GM23338 (cell line): ENCODE measurements at regions not wholly inside any gene's neighbourhood (a gene's known extent, or its start where the extent isn't known, plus 50 kb on each side); places are given as distances from the start of the nearest gene placed in this dataset.

Experiments used
- CREB1 ChIP-seq: fragments of 250-450 bp; sonication (Bioruptor Pico); IDR thresholded peaks from 2 replicates; pipeline ENCODE4 v1.5.0; 2020; ENCODE audit warnings: low read depth, mild to moderate bottlenecking, moderate library complexity
- EZH2 ChIP-seq: fragments of 200-600 bp; sonication (generic); IDR thresholded peaks from one replicate; pipeline ENCODE4 v1.8.0; 2017; ENCODE audit warnings: antibody characterized with exemption, mild to moderate bottlenecking, low read depth; ENCODE audit not compliant: unreplicated experiment
- EZH2phosphoT487 ChIP-seq: fragments of 200-600 bp; sonication (generic); IDR thresholded peaks from one replicate; pipeline ENCODE4 v1.8.1; 2018; ENCODE audit warnings: antibody characterized with exemption; ENCODE audit not compliant: unreplicated experiment
- NANOG ChIP-seq: IDR thresholded peaks from 2 replicates; pipeline ENCODE4 v1.6.1; 2016; ENCODE audit warnings: antibody characterized with exemption, borderline replicate concordance
- POLR2AphosphoS5 ChIP-seq: IDR thresholded peaks from 2 replicates; pipeline ENCODE4 v1.6.1; 2016; ENCODE audit warnings: antibody characterized with exemption, low read depth
- TF ChIP-seq, protein P1 (sequence below), 2 experiments: fragments of 200-600 bp in 1 of 2; sonication (generic) in 1 of 2; conservative IDR thresholded peaks; 2 replicates each; pipeline versions ENCODE4 v1.5.1 to v1.6.1; 2016 to 2017; ENCODE audit warnings: antibody characterized with exemption in 2 of 2, low read depth in 2 of 2, mild to moderate bottlenecking in 2 of 2, moderate library complexity in 1 of 2
- TF ChIP-seq, protein P2 (sequence below): IDR thresholded peaks from one replicate; pipeline ENCODE4 v1.6.1; 2018; ENCODE audit warnings: antibody characterized with exemption; ENCODE audit not compliant: unreplicated experiment

DNA sequence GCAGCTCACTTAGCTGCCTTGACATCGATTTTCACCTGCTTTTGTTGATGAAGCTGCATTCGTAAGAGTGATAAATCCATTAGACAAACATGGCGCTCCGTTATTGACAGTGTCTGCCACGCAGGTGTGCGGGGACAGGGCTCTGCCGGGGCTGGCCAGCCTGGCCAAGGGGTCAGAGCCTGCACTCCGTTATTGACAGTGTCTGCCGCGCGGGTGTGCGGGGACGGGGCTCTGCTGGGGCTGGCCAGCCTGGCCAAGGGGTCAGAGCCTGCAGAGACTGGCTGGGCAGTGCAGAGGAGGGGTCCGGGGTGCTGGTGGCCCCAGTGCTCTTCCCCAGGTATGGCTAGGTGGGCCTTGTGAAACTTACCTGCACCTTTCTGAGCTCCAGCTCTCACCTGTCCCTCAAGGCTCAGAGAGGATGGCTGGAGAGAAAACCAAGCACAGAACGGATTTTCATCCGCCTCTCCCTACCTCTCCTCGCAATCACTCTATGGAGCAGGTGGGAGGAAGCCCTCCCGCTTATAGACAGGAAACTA, 101.6 kb upstream of the B3GAT1 start:
- TF ChIP-seq POLR2AphosphoS5 (no peak), EZH2 (no peak), EZH2phosphoT487 (no peak), CREB1 (no peak), NANOG (no peak)
- TF ChIP-seq, protein P1, sequence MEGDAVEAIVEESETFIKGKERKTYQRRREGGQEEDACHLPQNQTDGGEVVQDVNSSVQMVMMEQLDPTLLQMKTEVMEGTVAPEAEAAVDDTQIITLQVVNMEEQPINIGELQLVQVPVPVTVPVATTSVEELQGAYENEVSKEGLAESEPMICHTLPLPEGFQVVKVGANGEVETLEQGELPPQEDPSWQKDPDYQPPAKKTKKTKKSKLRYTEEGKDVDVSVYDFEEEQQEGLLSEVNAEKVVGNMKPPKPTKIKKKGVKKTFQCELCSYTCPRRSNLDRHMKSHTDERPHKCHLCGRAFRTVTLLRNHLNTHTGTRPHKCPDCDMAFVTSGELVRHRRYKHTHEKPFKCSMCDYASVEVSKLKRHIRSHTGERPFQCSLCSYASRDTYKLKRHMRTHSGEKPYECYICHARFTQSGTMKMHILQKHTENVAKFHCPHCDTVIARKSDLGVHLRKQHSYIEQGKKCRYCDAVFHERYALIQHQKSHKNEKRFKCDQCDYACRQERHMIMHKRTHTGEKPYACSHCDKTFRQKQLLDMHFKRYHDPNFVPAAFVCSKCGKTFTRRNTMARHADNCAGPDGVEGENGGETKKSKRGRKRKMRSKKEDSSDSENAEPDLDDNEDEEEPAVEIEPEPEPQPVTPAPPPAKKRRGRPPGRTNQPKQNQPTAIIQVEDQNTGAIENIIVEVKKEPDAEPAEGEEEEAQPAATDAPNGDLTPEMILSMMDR (conservative IDR thresholded peaks at IDR 0.05; ENCODE audit: low read depth in 2 of 2): no peak
- TF ChIP-seq, protein P2, sequence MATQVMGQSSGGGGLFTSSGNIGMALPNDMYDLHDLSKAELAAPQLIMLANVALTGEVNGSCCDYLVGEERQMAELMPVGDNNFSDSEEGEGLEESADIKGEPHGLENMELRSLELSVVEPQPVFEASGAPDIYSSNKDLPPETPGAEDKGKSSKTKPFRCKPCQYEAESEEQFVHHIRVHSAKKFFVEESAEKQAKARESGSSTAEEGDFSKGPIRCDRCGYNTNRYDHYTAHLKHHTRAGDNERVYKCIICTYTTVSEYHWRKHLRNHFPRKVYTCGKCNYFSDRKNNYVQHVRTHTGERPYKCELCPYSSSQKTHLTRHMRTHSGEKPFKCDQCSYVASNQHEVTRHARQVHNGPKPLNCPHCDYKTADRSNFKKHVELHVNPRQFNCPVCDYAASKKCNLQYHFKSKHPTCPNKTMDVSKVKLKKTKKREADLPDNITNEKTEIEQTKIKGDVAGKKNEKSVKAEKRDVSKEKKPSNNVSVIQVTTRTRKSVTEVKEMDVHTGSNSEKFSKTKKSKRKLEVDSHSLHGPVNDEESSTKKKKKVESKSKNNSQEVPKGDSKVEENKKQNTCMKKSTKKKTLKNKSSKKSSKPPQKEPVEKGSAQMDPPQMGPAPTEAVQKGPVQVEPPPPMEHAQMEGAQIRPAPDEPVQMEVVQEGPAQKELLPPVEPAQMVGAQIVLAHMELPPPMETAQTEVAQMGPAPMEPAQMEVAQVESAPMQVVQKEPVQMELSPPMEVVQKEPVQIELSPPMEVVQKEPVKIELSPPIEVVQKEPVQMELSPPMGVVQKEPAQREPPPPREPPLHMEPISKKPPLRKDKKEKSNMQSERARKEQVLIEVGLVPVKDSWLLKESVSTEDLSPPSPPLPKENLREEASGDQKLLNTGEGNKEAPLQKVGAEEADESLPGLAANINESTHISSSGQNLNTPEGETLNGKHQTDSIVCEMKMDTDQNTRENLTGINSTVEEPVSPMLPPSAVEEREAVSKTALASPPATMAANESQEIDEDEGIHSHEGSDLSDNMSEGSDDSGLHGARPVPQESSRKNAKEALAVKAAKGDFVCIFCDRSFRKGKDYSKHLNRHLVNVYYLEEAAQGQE: no peak
